ENCODE measurements at regions not wholly inside any gene's neighbourhood (a gene's known extent, or its start where the extent isn't known, plus 50 kb on each side); places are given as distances from the start of the nearest gene placed in this dataset.

- no peak overlapping the region for H3K56ac ChIP-seq (ENCODE audit: insufficient read length, low read depth, low read length)
Observed at GRCh38 chr14:62158779-62159178, 396.6 kb downstream of the SNAPC1 start.

More at GRCh38 chr14:62158779-62159178, 396.6 kb downstream of the SNAPC1 start:
- H3K27me3 ChIP-seq (ENCODE audit: insufficient read depth, low read length), result no peaks in the 10 kb centered on the region
- no peak overlapping the region for H2BK5ac ChIP-seq (ENCODE audit: insufficient read length, low read length)
- no peak overlapping the region for H3K4me3 Mint-ChIP-seq
- DNase-seq, result no peak
- H3K27ac Mint-ChIP-seq, result no peak overlapping the region
- no peak overlapping the region for H2BK15ac ChIP-seq (ENCODE audit: low read depth, low read length)
- no peak overlapping the region for H4K91ac ChIP-seq (ENCODE audit: insufficient read length, low read depth, low read length)
- no peaks in the 10 kb centered on the region for H3K79me2 ChIP-seq (ENCODE audit: insufficient read depth, low read length)
- H3K14ac ChIP-seq (ENCODE audit: insufficient read depth, low read length), result no peak overlapping the region
- TF ChIP-seq CTCF (conservative IDR thresholded peaks at IDR 0.05), result no peak
- H3K4ac ChIP-seq (ENCODE audit: low read depth, low read length), result no peak overlapping the region
- H3K4me2 ChIP-seq (ENCODE audit: insufficient read depth, insufficient read length, low read length), result no peak overlapping the region
- no peak overlapping the region for H2AK5ac ChIP-seq (ENCODE audit: insufficient read length, low read length)
- no peaks in the 10 kb centered on the region for H3K9me3 Mint-ChIP-seq
- no peak overlapping the region for H3K18ac ChIP-seq (ENCODE audit: insufficient read length, low read depth, low read length)
- WGBS (ENCODE audit: extremely low coverage, insufficient read length, low lambda C conversion rate), result no CpG with 5 or more reads among the region's 2 CpGs
- peaks cover 5 to 6% of the 10 kb centered on the region in 2 experiments; a peak in 3 of 4 replicates for H3K4me1 Mint-ChIP-seq
- no peaks in the 10 kb centered on the region for H4K20me1 ChIP-seq (ENCODE audit: control insufficient read depth, insufficient read depth, insufficient read length)
- H3K27ac ChIP-seq (ENCODE audit: insufficient read length, low read depth, low read length), result no peak overlapping the region
- H2AFZ ChIP-seq (ENCODE audit: low read length), result no peak overlapping the region
- no peaks in the 10 kb centered on the region for H3K23me2 ChIP-seq (ENCODE audit: insufficient read length, low read depth, low read length, poor library complexity, severe bottlenecking)
- no peaks in the 10 kb centered on the region for H3K27me3 Mint-ChIP-seq (ENCODE audit: low read depth)
- no peak overlapping the region for H4K8ac ChIP-seq (replicated peaks; ENCODE audit: insufficient read length, low read depth, low read length)
- H2BK20ac ChIP-seq (ENCODE audit: low read depth, low read length, poor library complexity, severe bottlenecking), result no peak overlapping the region
- no peaks in the 10 kb centered on the region for H3K79me1 ChIP-seq (ENCODE audit: insufficient read depth, low read depth, low read length, poor library complexity, severe bottlenecking)
- no peaks in the 10 kb centered on the region for H3K4me1 ChIP-seq (ENCODE audit: insufficient read depth, low read length)
- no peaks in the 10 kb centered on the region for H3K36me3 Mint-ChIP-seq (ENCODE audit: insufficient read depth in 1 of 3, low read depth in 3 of 3)
- no peaks in the 10 kb centered on the region for H3K9me3 ChIP-seq (ENCODE audit: control insufficient read depth, low read depth, low read length)
- no peak overlapping the region for H2BK12ac ChIP-seq (ENCODE audit: insufficient read length, low read depth, low read length)
- no peak overlapping the region for H2BK120ac ChIP-seq (ENCODE audit: low read depth, low read length, poor library complexity, severe bottlenecking)
- no peak overlapping the region for H3K23ac ChIP-seq (ENCODE audit: insufficient read length, low read depth, low read length)
- no peak overlapping the region for H3T11ph ChIP-seq (ENCODE audit: low read length)
- no peak overlapping the region for H4K5ac ChIP-seq (ENCODE audit: insufficient read length, low read depth, low read length)
- no peak overlapping the region for H3K9ac ChIP-seq (ENCODE audit: extremely low read depth, insufficient read length, low read length)

Data from H9 (cell line).